ENCODE measurements at regions not wholly inside any gene's neighbourhood (a gene's known extent, or its start where the extent isn't known, plus 50 kb on each side); places are given as distances from the start of the nearest gene placed in this dataset.

DNA sequence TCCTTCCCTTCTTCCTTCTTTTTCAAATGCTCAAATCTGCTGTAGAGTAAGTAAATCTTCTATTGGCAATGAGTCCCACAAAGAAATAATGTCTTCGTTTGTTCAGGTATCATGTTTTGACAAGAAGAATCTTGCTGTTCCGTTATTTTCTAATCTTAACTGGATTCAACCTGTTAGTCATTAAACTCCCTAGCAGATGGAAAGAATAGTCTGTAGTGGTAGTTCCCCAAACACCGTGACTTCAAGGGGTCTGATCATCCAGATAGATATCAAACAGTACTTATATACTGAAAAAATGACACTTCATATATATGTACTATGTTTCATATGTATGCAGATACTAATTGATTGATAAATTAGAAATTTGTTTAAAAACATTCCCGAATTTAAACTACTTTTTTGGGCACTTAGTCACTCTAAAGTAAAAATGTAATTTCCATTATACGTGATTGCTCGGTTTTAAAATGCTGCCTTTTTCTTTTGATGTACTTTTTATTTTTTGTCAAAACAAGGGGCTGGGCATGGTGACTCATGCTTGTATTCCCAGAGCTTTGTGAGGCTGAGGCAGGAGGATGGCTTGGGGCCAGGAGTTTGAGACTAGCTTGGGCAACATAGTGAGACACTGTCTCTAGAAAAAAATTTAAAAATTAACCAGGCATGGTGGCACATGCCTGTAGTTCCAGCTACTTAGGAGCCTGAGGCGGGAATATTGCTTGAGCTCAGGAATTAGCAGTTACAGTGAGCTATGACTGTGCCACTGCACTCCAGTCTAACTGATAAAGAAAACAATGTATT is 335.7 kb upstream of the SNX7 start:
- peak; percentile 85 for TF ChIP-seq JUND (IDR thresholded peaks at IDR 0.05)
- TF ChIP-seq TEAD4 (IDR thresholded peaks at IDR 0.05; ENCODE audit: borderline replicate concordance, insufficient read depth), result no peak
- TF ChIP-seq, protein P1, sequence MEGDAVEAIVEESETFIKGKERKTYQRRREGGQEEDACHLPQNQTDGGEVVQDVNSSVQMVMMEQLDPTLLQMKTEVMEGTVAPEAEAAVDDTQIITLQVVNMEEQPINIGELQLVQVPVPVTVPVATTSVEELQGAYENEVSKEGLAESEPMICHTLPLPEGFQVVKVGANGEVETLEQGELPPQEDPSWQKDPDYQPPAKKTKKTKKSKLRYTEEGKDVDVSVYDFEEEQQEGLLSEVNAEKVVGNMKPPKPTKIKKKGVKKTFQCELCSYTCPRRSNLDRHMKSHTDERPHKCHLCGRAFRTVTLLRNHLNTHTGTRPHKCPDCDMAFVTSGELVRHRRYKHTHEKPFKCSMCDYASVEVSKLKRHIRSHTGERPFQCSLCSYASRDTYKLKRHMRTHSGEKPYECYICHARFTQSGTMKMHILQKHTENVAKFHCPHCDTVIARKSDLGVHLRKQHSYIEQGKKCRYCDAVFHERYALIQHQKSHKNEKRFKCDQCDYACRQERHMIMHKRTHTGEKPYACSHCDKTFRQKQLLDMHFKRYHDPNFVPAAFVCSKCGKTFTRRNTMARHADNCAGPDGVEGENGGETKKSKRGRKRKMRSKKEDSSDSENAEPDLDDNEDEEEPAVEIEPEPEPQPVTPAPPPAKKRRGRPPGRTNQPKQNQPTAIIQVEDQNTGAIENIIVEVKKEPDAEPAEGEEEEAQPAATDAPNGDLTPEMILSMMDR (IDR thresholded peaks at IDR 0.05), result no peak
- peak; percentile 50 for TF ChIP-seq TCF12 (IDR thresholded peaks at IDR 0.05)
- TF ChIP-seq FOSL2 (IDR thresholded peaks at IDR 0.05; ENCODE audit: borderline replicate concordance, low read depth), result peak; percentile 88
- peak; percentile 86 for TF ChIP-seq NFIC (IDR thresholded peaks at IDR 0.05; ENCODE audit: borderline replicate concordance)
- TF ChIP-seq, protein P2, sequence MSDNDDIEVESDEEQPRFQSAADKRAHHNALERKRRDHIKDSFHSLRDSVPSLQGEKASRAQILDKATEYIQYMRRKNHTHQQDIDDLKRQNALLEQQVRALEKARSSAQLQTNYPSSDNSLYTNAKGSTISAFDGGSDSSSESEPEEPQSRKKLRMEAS (IDR thresholded peaks at IDR 0.05; ENCODE audit: low read depth), result peak; percentile 71
- TF ChIP-seq EP300 (IDR thresholded peaks at IDR 0.05; ENCODE audit: borderline replicate concordance in 1 of 2, low read depth in 1 of 2, low read length in 1 of 2), result peak in 1 of 2 experiments; percentile 56; a peak in 1 of 4 replicates
- whole genome bisulfite sequencing (ENCODE audit: low lambda C conversion rate), result 28% methylated on average over 7 of the region's 7 CpGs
- Histone ChIP-seq H3K9me3 (peaks cover 5% of the 10 kb centered on the region; the same call in 1 of the 2 replicates), H3K79me2 (ENCODE audit: insufficient read depth) (no peaks in the 10 kb centered on the region), H3K36me3 (replicated peaks in 1 of 2; ENCODE audit: control insufficient read depth in 1 of 2, insufficient read depth in 2 of 2, low read length in 1 of 2) (no peaks in the 10 kb centered on the region), H3K4me1 (ENCODE audit: control insufficient read depth in 1 of 2, insufficient read depth in 2 of 2, low read depth in 1 of 2, low read length in 1 of 2) (peaks cover 4 to 59% of the 10 kb centered on the region in 2 experiments; a peak in 2 of 4 replicates), H3K9ac (no peak overlapping the region; the same call in 1 of the 2 replicates), H3K9me2 (no peaks in the 10 kb centered on the region), H3K27me3 (ENCODE audit: insufficient read depth) (no peaks in the 10 kb centered on the region), H2AFZ (ENCODE audit: low read depth) (peak overlapping the region; percentile 39; the same call in 1 of the 2 replicates), H3K27ac (ENCODE audit: low read depth in 2 of 2, low read length in 1 of 2) (peak overlapping the region; percentile 80 to 82), H3F3A (replicated peaks; ENCODE audit: insufficient read depth) (peaks cover 51% of the 10 kb centered on the region), H3K4me2 (peak overlapping the region; percentile 45; the same call in 1 of the 2 replicates), H4K20me1 (ENCODE audit: insufficient read depth) (no peaks in the 10 kb centered on the region), H3K4me3 (ENCODE audit: low read depth in 2 of 2, low read length in 1 of 2) (no peak overlapping the region)
- ChIA-PET CTCF (no interaction called here), POLR2A (no interaction called here)
- no peak for DNase-seq

- H3F3A ChIP-seq (replicated peaks; ENCODE audit: insufficient read depth), result peaks cover 51% of the 10 kb centered on the region
- no peaks in the 10 kb centered on the region for H3K27me3 ChIP-seq (ENCODE audit: insufficient read depth)
- H3K9me2 ChIP-seq, result no peaks in the 10 kb centered on the region
- peaks cover 4 to 59% of the 10 kb centered on the region in 2 experiments; a peak in 2 of 4 replicates for H3K4me1 ChIP-seq (ENCODE audit: control insufficient read depth in 1 of 2, insufficient read depth in 2 of 2, low read depth in 1 of 2, low read length in 1 of 2)
- peak overlapping the region; percentile 82 to 87; a peak in 3 of 4 replicates for H3K27ac ChIP-seq (ENCODE audit: low read depth in 2 of 2, low read length in 1 of 2)
- H3K36me3 ChIP-seq (replicated peaks in 1 of 2; ENCODE audit: control insufficient read depth in 1 of 2, insufficient read depth in 2 of 2, low read length in 1 of 2), result no peaks in the 10 kb centered on the region
- CTCF ChIA-PET, result no interaction called here
- POLR2A ChIA-PET, result no interaction called here
- peak overlapping the region; percentile 48 for H3K4me2 ChIP-seq
- peak overlapping the region; percentile 18; the same call in 1 of the 2 replicates for H2AFZ ChIP-seq (ENCODE audit: low read depth)
- no peaks in the 10 kb centered on the region for H3K79me2 ChIP-seq (ENCODE audit: insufficient read depth)
- DNase-seq, result no peak
- no peaks in the 10 kb centered on the region for H4K20me1 ChIP-seq (ENCODE audit: insufficient read depth)
- H3K9ac ChIP-seq, result peak overlapping the region; percentile 42; the same call in 1 of the 2 replicates
- H3K9me3 ChIP-seq, result peaks cover 5% of the 10 kb centered on the region; the same call in 1 of the 2 replicates
- WGBS (ENCODE audit: low lambda C conversion rate), result 27% methylated on average over 3 of the region's 3 CpGs
- H3K4me3 ChIP-seq (ENCODE audit: low read depth in 2 of 2, low read length in 1 of 2), result peak overlapping the region in 1 of 2 experiments; percentile 3; a peak in 2 of 4 replicates
- TF ChIP-seq SIN3A (IDR thresholded peaks at IDR 0.05; ENCODE audit: borderline replicate concordance, low read depth, low read length), result no peak
- TF ChIP-seq RAD21 (IDR thresholded peaks at IDR 0.05; ENCODE audit: low read length), result no peak
- TF ChIP-seq GATA2 (CRISPR knock-in tag; IDR thresholded peaks at IDR 0.05), result no peak
- no peak for TF ChIP-seq SMC3 (IDR thresholded peaks at IDR 0.05; ENCODE audit: low read depth, low read length)
- no peak for TF ChIP-seq MXI1 (IDR thresholded peaks at IDR 0.05; ENCODE audit: low read depth, low read length)
- TF ChIP-seq, protein P2 (IDR thresholded peaks at IDR 0.05; ENCODE audit: low read depth), result no peak
- TF ChIP-seq, protein P1 (IDR thresholded peaks at IDR 0.05), result no peak
- TF ChIP-seq NRF1 (IDR thresholded peaks at IDR 0.05; ENCODE audit: low read depth, low read length), result no peak
- TF ChIP-seq TCF12 (IDR thresholded peaks at IDR 0.05), result peak; percentile 92
- TF ChIP-seq TAF1 (IDR thresholded peaks at IDR 0.05; ENCODE audit: borderline replicate concordance, low read depth, low read length), result peak; percentile 8; the same call in 1 of the 2 replicates
- TF ChIP-seq USF2 (IDR thresholded peaks at IDR 0.05; ENCODE audit: borderline replicate concordance, low read depth, low read length), result no peak
- TF ChIP-seq, protein P3, sequence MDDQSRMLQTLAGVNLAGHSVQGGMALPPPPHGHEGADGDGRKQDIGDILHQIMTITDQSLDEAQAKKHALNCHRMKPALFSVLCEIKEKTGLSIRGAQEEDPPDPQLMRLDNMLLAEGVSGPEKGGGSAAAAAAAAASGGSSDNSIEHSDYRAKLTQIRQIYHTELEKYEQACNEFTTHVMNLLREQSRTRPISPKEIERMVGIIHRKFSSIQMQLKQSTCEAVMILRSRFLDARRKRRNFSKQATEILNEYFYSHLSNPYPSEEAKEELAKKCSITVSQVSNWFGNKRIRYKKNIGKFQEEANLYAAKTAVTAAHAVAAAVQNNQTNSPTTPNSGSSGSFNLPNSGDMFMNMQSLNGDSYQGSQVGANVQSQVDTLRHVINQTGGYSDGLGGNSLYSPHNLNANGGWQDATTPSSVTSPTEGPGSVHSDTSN (IDR thresholded peaks at IDR 0.05), result peak; percentile 84
- TF ChIP-seq RXRA (IDR thresholded peaks at IDR 0.05; ENCODE audit: borderline replicate concordance, low read depth), result peak; percentile 64; the same call in 1 of the 2 replicates
- no peak; the same call in 1 of the 2 replicates for TF ChIP-seq FOXM1 (IDR thresholded peaks at IDR 0.05; ENCODE audit: low read depth)
Observed at GRCh38 chr1:98323906-98324358, 337.6 kb upstream of the SNX7 start.
